A673 (cell line): ENCODE measurements at regions not wholly inside any gene's neighbourhood (a gene's known extent, or its start where the extent isn't known, plus 50 kb on each side); places are given as distances from the start of the nearest gene placed in this dataset.

ENCODE experiments used
- BruUV-seq: library from RNA; stranded (reverse); fragments of 400-500 nt; replicated peaks from 2 replicates; lab custom pipeline; 2021; lab: Mats Ljungman, UMichigan
- CTCF ChIA-PET: fragments of 300-600 bp; sonication (Branson Sonifier 250); formaldehyde crosslinking; loops from one replicate; lab custom pipeline; 2022; ENCODE audit warnings: antibody characterized with exemption; lab: Charles Lee
- POLR2A ChIA-PET: fragments of 300-600 bp; sonication (Branson Sonifier 250); formaldehyde crosslinking; loops from one replicate; lab custom pipeline; 2022; ENCODE audit warnings: antibody characterized with exemption; ENCODE audit not compliant: low non-redundant PET; lab: Charles Lee
- DNase-seq: peaks from one replicate; pipeline ENCODE4 v3.0.0-alpha.2; 2015; ENCODE audit warnings: low spot score
- H3K27ac ChIP-seq: fragments of 200-600 bp; sonication (generic); 2 replicates; pipeline ENCODE4 v1.5.1; 2016; ENCODE audit warnings: mixed run types, low read depth, mild to moderate bottlenecking, mixed read lengths, antibody characterized with exemption, low read length; ENCODE audit not compliant: poor library complexity, severe bottlenecking
- H3K27me3 ChIP-seq: fragments of 200-600 bp; sonication (generic); replicated peaks from 2 replicates; pipeline ENCODE4 v1.6.1; 2017; ENCODE audit warnings: mixed run types, low read depth, mild to moderate bottlenecking, mixed read lengths, antibody characterized with exemption, low read length; ENCODE audit not compliant: insufficient read depth, poor library complexity
- H3K36me3 ChIP-seq: fragments of 200-600 bp; sonication (generic); 2 replicates; pipeline ENCODE4 v1.6.1; 2016; ENCODE audit warnings: mixed run types, mild to moderate bottlenecking, mixed read lengths, antibody characterized with exemption, low read length; ENCODE audit not compliant: insufficient read depth, poor library complexity, severe bottlenecking
- H3K4me1 ChIP-seq: fragments of 200-600 bp; sonication (generic); 2 replicates; pipeline ENCODE4 v1.6.1; 2017; ENCODE audit warnings: mixed run types, mild to moderate bottlenecking, mixed read lengths, antibody characterized with exemption, low read length; ENCODE audit not compliant: insufficient read depth, poor library complexity, severe bottlenecking
- H3K4me3 ChIP-seq: fragments of 200-600 bp; sonication (generic); 2 replicates; pipeline ENCODE4 v1.5.1; 2016; ENCODE audit warnings: low read depth, mixed run types, mild to moderate bottlenecking, mixed read lengths, low read length; ENCODE audit not compliant: poor library complexity, severe bottlenecking
- H3K9me3 ChIP-seq: fragments of 200-600 bp; sonication (generic); 2 replicates; pipeline ENCODE4 v1.6.1; 2016; ENCODE audit warnings: mixed run types, low read depth, mild to moderate bottlenecking, mixed read lengths, antibody characterized with exemption, low read length; ENCODE audit not compliant: poor library complexity, severe bottlenecking
- EZH2 ChIP-seq: fragments of 200-600 bp; sonication (generic); IDR thresholded peaks from 2 replicates; pipeline ENCODE4 v1.6.1; 2017; ENCODE audit warnings: borderline replicate concordance, low read depth, mild to moderate bottlenecking, mixed read lengths, antibody characterized with exemption, low read length; ENCODE audit not compliant: poor library complexity, severe bottlenecking
- intact Hi-C: fragments of 100-400 bp; cut with micrococcal nuclease; formaldehyde crosslinking; loops from one replicate; pipeline ENCODE4 v1.10.0; 2022; ENCODE audit not compliant: unreplicated experiment
- TF ChIP-seq, protein P1 (sequence below): fragments of 300-800, 200-600 bp; sonication (generic); conservative IDR thresholded peaks from 2 replicates; pipeline ENCODE4 v1.5.1; 2017; ENCODE audit warnings: low read depth, mild to moderate bottlenecking, antibody characterized with exemption, low read length, moderate library complexity, mixed read lengths

DNA sequence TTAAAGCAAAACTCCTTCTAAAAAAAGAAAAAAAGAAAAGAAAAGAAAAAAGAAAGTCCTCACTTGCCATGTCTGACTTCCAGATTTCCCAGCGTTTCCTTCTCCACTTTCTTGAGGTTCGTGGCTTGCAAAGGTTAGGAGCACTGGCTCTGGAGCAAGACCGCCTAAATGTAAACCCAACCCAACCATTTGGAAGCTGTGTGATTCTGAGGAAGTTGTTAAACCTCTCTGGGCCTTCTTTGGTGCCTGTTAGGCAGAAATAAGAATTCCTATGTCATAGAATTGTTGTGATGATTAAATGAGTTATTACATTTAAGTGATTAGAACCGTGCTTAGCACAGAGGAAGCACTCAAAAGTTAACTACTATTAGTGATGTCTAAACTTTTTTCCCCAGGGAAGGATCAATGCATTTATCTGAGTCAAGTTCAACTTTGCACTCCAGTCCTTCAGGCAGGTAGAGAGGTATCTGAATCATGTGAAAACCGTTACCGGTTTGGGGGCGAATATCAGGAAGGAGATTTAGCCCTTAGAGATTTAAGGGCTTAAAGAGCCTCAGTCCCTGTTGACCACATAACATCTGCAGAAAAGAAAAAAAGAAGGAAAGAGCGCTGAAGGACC, 78.3 kb upstream of the HES1 start:
- ChIA-PET POLR2A (no interaction called here), CTCF (no interaction called here)
- no TSS peak for BruUV-seq
- no peak overlapping the region for H3K27ac ChIP-seq
- TF ChIP-seq EZH2 = no peak
- TF ChIP-seq, protein P1, sequence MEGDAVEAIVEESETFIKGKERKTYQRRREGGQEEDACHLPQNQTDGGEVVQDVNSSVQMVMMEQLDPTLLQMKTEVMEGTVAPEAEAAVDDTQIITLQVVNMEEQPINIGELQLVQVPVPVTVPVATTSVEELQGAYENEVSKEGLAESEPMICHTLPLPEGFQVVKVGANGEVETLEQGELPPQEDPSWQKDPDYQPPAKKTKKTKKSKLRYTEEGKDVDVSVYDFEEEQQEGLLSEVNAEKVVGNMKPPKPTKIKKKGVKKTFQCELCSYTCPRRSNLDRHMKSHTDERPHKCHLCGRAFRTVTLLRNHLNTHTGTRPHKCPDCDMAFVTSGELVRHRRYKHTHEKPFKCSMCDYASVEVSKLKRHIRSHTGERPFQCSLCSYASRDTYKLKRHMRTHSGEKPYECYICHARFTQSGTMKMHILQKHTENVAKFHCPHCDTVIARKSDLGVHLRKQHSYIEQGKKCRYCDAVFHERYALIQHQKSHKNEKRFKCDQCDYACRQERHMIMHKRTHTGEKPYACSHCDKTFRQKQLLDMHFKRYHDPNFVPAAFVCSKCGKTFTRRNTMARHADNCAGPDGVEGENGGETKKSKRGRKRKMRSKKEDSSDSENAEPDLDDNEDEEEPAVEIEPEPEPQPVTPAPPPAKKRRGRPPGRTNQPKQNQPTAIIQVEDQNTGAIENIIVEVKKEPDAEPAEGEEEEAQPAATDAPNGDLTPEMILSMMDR = no peak
- H3K36me3 ChIP-seq = no peaks in the 10 kb centered on the region
- H3K4me3 ChIP-seq = no peak overlapping the region
- H3K9me3 ChIP-seq = no peaks in the 10 kb centered on the region
- intact Hi-C loops = no loop called here
- H3K27me3 ChIP-seq = no peaks in the 10 kb centered on the region
- H3K4me1 ChIP-seq = peaks cover 15% of the 10 kb centered on the region
- no peak for DNase-seq

DNA sequence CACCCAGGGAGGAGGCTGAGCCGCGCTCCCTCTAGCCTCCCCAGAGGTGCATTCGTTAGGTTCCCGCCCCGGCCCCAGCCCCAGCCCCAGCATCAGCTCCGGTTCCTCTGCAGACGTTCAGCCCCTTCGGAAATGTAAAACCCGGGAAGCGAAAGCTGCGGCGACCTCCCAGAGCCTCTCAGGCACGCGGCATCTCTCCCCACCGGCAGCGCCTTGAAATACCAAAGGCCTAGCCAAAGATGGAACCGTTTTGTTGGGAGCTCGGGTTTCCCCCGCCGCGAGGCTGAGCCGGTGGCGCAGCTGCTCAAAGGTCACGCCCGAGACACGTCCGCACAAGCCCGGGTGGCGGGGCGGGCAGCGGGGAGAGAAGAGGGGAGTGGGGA, 77.8 kb upstream of the HES1 start:
- no TSS peak for BruUV-seq
- intact Hi-C loops = no loop called here
- peaks cover 15% of the 10 kb centered on the region for H3K4me1 ChIP-seq
- ChIA-PET POLR2A (no interaction called here), CTCF (no interaction called here)
- no peak overlapping the region for H3K4me3 ChIP-seq
- no peak overlapping the region for H3K27ac ChIP-seq
- no peak for TF ChIP-seq EZH2
- TF ChIP-seq, protein P1 = no peak
- no peaks in the 10 kb centered on the region for H3K36me3 ChIP-seq
- H3K9me3 ChIP-seq = no peaks in the 10 kb centered on the region
- DNase-seq = no peak
- no peaks in the 10 kb centered on the region for H3K27me3 ChIP-seq

DNA sequence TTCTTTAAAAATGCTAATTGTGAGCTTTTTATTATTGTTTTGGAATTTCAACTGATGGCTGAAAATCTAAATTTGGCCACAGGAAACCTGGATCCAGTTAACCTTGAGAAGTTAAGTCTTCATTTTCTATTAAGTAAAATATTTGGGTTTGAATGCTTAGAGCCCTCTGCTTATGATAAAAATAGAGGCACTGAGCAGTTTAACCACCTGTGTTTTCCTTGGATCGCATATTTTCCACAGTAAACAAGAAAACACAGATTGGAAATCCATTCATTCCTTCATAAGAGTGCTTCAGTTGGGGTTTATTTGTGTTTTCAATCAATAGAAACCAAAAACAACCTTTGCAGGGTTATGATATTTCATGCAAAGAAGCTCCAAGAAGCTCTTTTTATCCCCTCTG, 77.2 kb upstream of the HES1 start:
- ChIA-PET POLR2A (no interaction called here), CTCF (no interaction called here)
- Histone ChIP-seq H3K27ac (no peak overlapping the region), H3K9me3 (no peaks in the 10 kb centered on the region), H3K27me3 (no peaks in the 10 kb centered on the region), H3K4me1 (peaks cover 15% of the 10 kb centered on the region), H3K36me3 (no peaks in the 10 kb centered on the region), H3K4me3 (no peak overlapping the region)
- BruUV-seq = no TSS peak
- TF ChIP-seq, protein P1 = no peak
- intact Hi-C loops = no loop called here
- DNase-seq = no peak
